Islet of Langerhans (tissue), 1 donor: ENCODE measurements at regions not wholly inside any gene's neighbourhood (a gene's known extent, or its start where the extent isn't known, plus 50 kb on each side); places are given as distances from the start of the nearest gene placed in this dataset.

Source experiments
- FAIRE-seq: peaks from one replicate; lab custom pipeline; 2011; peaks lifted over from hg19 to GRCh38; lab: Jason Lieb, UNC

GRCh38 chr7:97635622-97636021 is 96.3 kb upstream of the TAC1 start:
- FAIRE-seq, result no peak

- no peak for FAIRE-seq
Observed at GRCh38 chr7:97639036-97639435, 92.8 kb upstream of the TAC1 start.

- no peak for FAIRE-seq
Observed at GRCh38 chr7:97659363-97660045, 72.4 kb upstream of the TAC1 start.

GRCh38 chr7:97667359-97667758 is 64.5 kb upstream of the TAC1 start:
- no peak for FAIRE-seq

- no peak for FAIRE-seq
Observed at GRCh38 chr7:97671571-97671970, 60.3 kb upstream of the TAC1 start.

- FAIRE-seq, result no peak
Observed at GRCh38 chr7:97680622-97681021, 51.3 kb upstream of the TAC1 start.
